H1 (cell line): ENCODE measurements at regions not wholly inside any gene's neighbourhood (a gene's known extent, or its start where the extent isn't known, plus 50 kb on each side); places are given as distances from the start of the nearest gene placed in this dataset.

Source experiments
- CTCF ChIA-PET: fragments of 300-600 bp; sonication (Branson Sonifier 250); formaldehyde crosslinking; loops from one replicate; lab custom pipeline; 2021; ENCODE audit not compliant: partially characterized antibody; lab: Charles Lee
- POLR2A ChIA-PET: fragments of 300-600 bp; sonication (Branson Sonifier 250); formaldehyde crosslinking; loops from one replicate; lab custom pipeline; 2021; ENCODE audit warnings: inconsistent platforms; ENCODE audit not compliant: partially characterized antibody; lab: Charles Lee
- DNase-seq, 2 experiments: peaks; one replicate each; pipeline versions ENCODE4 v3.0.0 to v3.0.0-alpha.2; 2010 to 2022; ENCODE audit warnings: low spot score in 2 of 2, low read depth in 1 of 2, mixed read lengths in 1 of 2
- FAIRE-seq: peaks from 2 replicates; lab custom pipeline; 2011; peaks lifted over from hg19 to GRCh38; lab: Jason Lieb, UNC
- H2AFZ ChIP-seq: 2 replicates; pipeline ENCODE4 v1.8.1; 2012; ENCODE audit warnings: low read length, inconsistent platforms
- H2AK5ac ChIP-seq: 2 replicates; pipeline ENCODE4 v1.6.1; 2013; ENCODE audit warnings: low read depth, low read length
- H2BK120ac ChIP-seq: replicated peaks from 2 replicates; pipeline ENCODE3; 2013; ENCODE audit warnings: low read depth, low read length, inconsistent platforms
- H2BK12ac ChIP-seq: 2 replicates; pipeline ENCODE4 v1.6.1; 2013; ENCODE audit warnings: low read depth, low read length
- H2BK15ac ChIP-seq: 2 replicates; pipeline ENCODE4 v1.6.1; 2013; ENCODE audit warnings: low read length
- H2BK20ac ChIP-seq: 2 replicates; pipeline ENCODE4 v1.6.1; 2013; ENCODE audit warnings: low read length
- H2BK5ac ChIP-seq: 2 replicates; pipeline ENCODE4 v1.6.1; 2013; ENCODE audit warnings: low read depth, low read length
- H3K14ac ChIP-seq: 2 replicates; pipeline ENCODE4 v1.6.1; 2013; ENCODE audit warnings: inconsistent platforms; ENCODE audit not compliant: insufficient read length
- H3K18ac ChIP-seq: 2 replicates; pipeline ENCODE4 v1.6.1; 2013; ENCODE audit warnings: low read length; ENCODE audit errors: extremely low read depth
- H3K23ac ChIP-seq: 2 replicates; pipeline ENCODE4 v1.6.1; 2013; ENCODE audit warnings: inconsistent platforms; ENCODE audit not compliant: insufficient read length
- H3K23me2 ChIP-seq: 2 replicates; pipeline ENCODE4 v1.6.1; 2013; ENCODE audit warnings: low read depth, low read length
- H3K27ac ChIP-seq: 2 replicates; pipeline ENCODE4 v1.6.1; 2011; ENCODE audit warnings: low read depth, low read length, inconsistent platforms
- H3K27me3 ChIP-seq, 4 experiments: replicated peaks in 1 of 4; 1 replicate in 1 of 4; 2 replicates in 3 of 4; pipeline versions ENCODE4 v1.6.1 to v1.8.1; 2011 to 2013; ENCODE audit warnings: low read length in 3 of 4, mild to moderate bottlenecking in 3 of 4, inconsistent platforms in 2 of 4, mixed read lengths in 2 of 4, moderate library complexity in 1 of 4; ENCODE audit not compliant: control insufficient read depth in 3 of 4, insufficient read depth in 3 of 4; ENCODE audit errors: extremely low read depth in 1 of 4
- H3K36me3 ChIP-seq, 4 experiments: 2 replicates each; pipeline versions ENCODE4 v1.6.1 to v1.8.1; 2011 to 2013; ENCODE audit warnings: mild to moderate bottlenecking in 4 of 4, low read length in 3 of 4, moderate library complexity in 2 of 4, control low read depth in 1 of 4, inconsistent platforms in 1 of 4; ENCODE audit not compliant: insufficient read depth in 4 of 4, control insufficient read depth in 2 of 4
- H3K4ac ChIP-seq: replicated peaks from 2 replicates; pipeline ENCODE3; 2013; ENCODE audit warnings: low read length, low read depth, mixed read lengths, inconsistent platforms; ENCODE audit not compliant: insufficient read length
- H3K4me1 ChIP-seq, 4 experiments: replicated peaks in 1 of 4; 1 replicate in 1 of 4; 2 replicates in 3 of 4; pipeline versions ENCODE4 v1.6.1 to v1.8.1; 2011 to 2013; ENCODE audit warnings: low read length in 3 of 4, inconsistent platforms in 2 of 4, mixed read lengths in 1 of 4; ENCODE audit not compliant: insufficient read depth in 4 of 4, control insufficient read depth in 3 of 4
- H3K4me2 ChIP-seq, 2 experiments: 2 replicates each; pipeline versions ENCODE4 v1.6.1 to v1.8.1; 2011 to 2013; ENCODE audit warnings: low read depth in 2 of 2, low read length in 2 of 2, control low read depth in 1 of 2, inconsistent platforms in 1 of 2, mild to moderate bottlenecking in 1 of 2; ENCODE audit not compliant: insufficient read depth in 1 of 2
- H3K4me3 ChIP-seq, 4 experiments: fragments of 200-600, 300-600 bp in 1 of 4; sonication (generic), shearing (Covaris generic), sonication (Bioruptor Twin) in 1 of 4; 2 replicates each; pipeline versions ENCODE4 v1.5.1 to v1.8.1; 2011 to 2016; ENCODE audit warnings: low read length in 4 of 4, low read depth in 3 of 4, control low read depth in 2 of 4, inconsistent platforms in 2 of 4, mild to moderate bottlenecking in 2 of 4, mixed read lengths in 1 of 4, moderate library complexity in 1 of 4; ENCODE audit not compliant: insufficient read depth in 2 of 4; ENCODE audit errors: extremely low read depth in 1 of 4
- H3K56ac ChIP-seq: replicated peaks from 2 replicates; pipeline ENCODE3; 2013; ENCODE audit warnings: low read depth, mild to moderate bottlenecking, mixed read lengths, low read length, inconsistent platforms; ENCODE audit not compliant: insufficient read length
- H3K79me1 ChIP-seq: 2 replicates; pipeline ENCODE4 v1.6.1; 2013; ENCODE audit warnings: low read depth, low read length, control low read depth
- H3K79me2 ChIP-seq, 2 experiments: 2 replicates each; pipeline versions ENCODE4 v1.6.1 to v1.8.1; 2012 to 2013; ENCODE audit warnings: low read length in 2 of 2, mild to moderate bottlenecking in 2 of 2, inconsistent platforms in 1 of 2; ENCODE audit not compliant: insufficient read depth in 2 of 2, control insufficient read depth in 1 of 2
- H3K9ac ChIP-seq, 4 experiments: replicated peaks in 1 of 4; 1 replicate in 1 of 4; 2 replicates in 3 of 4; pipeline versions ENCODE4 v1.6.1 to v1.8.1; 2011 to 2013; ENCODE audit warnings: low read depth in 3 of 4, low read length in 3 of 4, control low read depth in 2 of 4, mild to moderate bottlenecking in 2 of 4, moderate library complexity in 2 of 4, inconsistent platforms in 1 of 4; ENCODE audit errors: extremely low read depth in 1 of 4
- H3K9me3 ChIP-seq, 2 experiments: 2 replicates each; pipeline versions ENCODE4 v1.6.1 to v1.8.1; 2012 to 2013; ENCODE audit warnings: mild to moderate bottlenecking in 2 of 2, moderate library complexity in 2 of 2, control low read depth in 1 of 2, inconsistent platforms in 1 of 2, low read depth in 1 of 2, low read length in 1 of 2, mixed read lengths in 1 of 2; ENCODE audit not compliant: insufficient read depth in 2 of 2
- H4K20me1 ChIP-seq, 2 experiments: replicated peaks in 1 of 2; 2 replicates each; pipeline versions ENCODE3 to v1.8.1; 2011 to 2013; ENCODE audit warnings: inconsistent platforms in 2 of 2, low read length in 2 of 2, mild to moderate bottlenecking in 1 of 2; ENCODE audit not compliant: insufficient read depth in 2 of 2, control insufficient read depth in 1 of 2
- H4K5ac ChIP-seq: 2 replicates; pipeline ENCODE4 v1.6.1; 2013; ENCODE audit warnings: low read length, low read depth, mixed read lengths, inconsistent platforms; ENCODE audit not compliant: insufficient read length
- H4K8ac ChIP-seq: 2 replicates; pipeline ENCODE4 v1.8.0; 2013; ENCODE audit warnings: mild to moderate bottlenecking, moderate library complexity, low read length, inconsistent platforms; ENCODE audit not compliant: insufficient read depth; ENCODE audit errors: extremely low read depth
- H4K91ac ChIP-seq: replicated peaks from 2 replicates; pipeline ENCODE3; 2013; ENCODE audit warnings: low read length, mixed read lengths, inconsistent platforms; ENCODE audit not compliant: insufficient read length
- BRCA1 ChIP-seq: IDR thresholded peaks from 2 replicates; pipeline ENCODE4 v1.6.1; 2012; ENCODE audit warnings: low read depth, low read length, improper control_type of control experiment
- GABPA ChIP-seq: IDR thresholded peaks from 2 replicates; pipeline ENCODE4 v1.6.1; 2011; ENCODE audit warnings: mild to moderate bottlenecking, low read length, moderate library complexity, borderline replicate concordance; ENCODE audit not compliant: insufficient read depth
- GTF2F1 ChIP-seq: IDR thresholded peaks from 2 replicates; pipeline ENCODE4 v1.6.1; 2012; ENCODE audit warnings: low read depth, low read length, improper control_type of control experiment, borderline replicate concordance
- RBBP5 ChIP-seq: IDR thresholded peaks from 2 replicates; pipeline ENCODE4 v1.7.1; 2012; ENCODE audit warnings: low read depth, mild to moderate bottlenecking, inconsistent platforms, low read length, moderate library complexity, borderline replicate concordance
- RFX5 ChIP-seq: IDR thresholded peaks from 2 replicates; pipeline ENCODE4 v1.6.1; 2011; ENCODE audit warnings: low read depth, low read length, improper control_type of control experiment, borderline replicate concordance
- TAF7 ChIP-seq: optimal IDR thresholded peaks from 2 replicates; pipeline ENCODE3; 2011; ENCODE audit warnings: low read depth, mild to moderate bottlenecking, inconsistent platforms, low read length, moderate library complexity, borderline replicate concordance
- TEAD4 ChIP-seq: IDR thresholded peaks from 2 replicates; pipeline ENCODE4 v1.6.1; 2012; ENCODE audit warnings: low read depth, low read length, inconsistent platforms, mixed read lengths
- WGBS, 2 experiments: shearing (Covaris generic) in 1 of 2; methylation state at CpG; one replicate each; pipeline versions ENCODE4 v1.1.6 to v1.1.7; 2013 to 2015; ENCODE audit warnings: low lambda C conversion rate in 2 of 2, mixed read lengths in 2 of 2, inconsistent platforms in 1 of 2, low coverage in 1 of 2, missing lambda C conversion rate in 1 of 2; ENCODE audit not compliant: insufficient replicate concordance in 2 of 2, insufficient coverage in 1 of 2, insufficient read length in 1 of 2; ENCODE audit errors: extremely low coverage in 1 of 2, missing lambda C conversion rate in 1 of 2; 5-methylcytosine and 5-hydroxymethylcytosine counted together

GRCh38 chr18:73983496-73983895 is 164.1 kb downstream of the FBXO15 start:
- Histone ChIP-seq H3K9me3 (peaks cover 2% of the 10 kb centered on the region in 2 experiments; a peak in 1 of 4 replicates), H3K27ac (no peak overlapping the region), H2BK15ac (no peak overlapping the region), H2BK12ac (no peak overlapping the region), H4K20me1 (no peaks in the 10 kb centered on the region), H2BK120ac (no peak overlapping the region)
- TF ChIP-seq RBBP5: no peak
- no peak for TF ChIP-seq BRCA1
- TF ChIP-seq GTF2F1: no peak
- no peak for TF ChIP-seq RFX5
- TF ChIP-seq GABPA: no peak
- no peak for TF ChIP-seq TAF7
- no peak for TF ChIP-seq TEAD4
- TF ChIP-seq, all 59 proteins: peak for 0
- H3K9ac ChIP-seq: no peak overlapping the region
- no peak overlapping the region for H4K8ac ChIP-seq
- no peak overlapping the region for H4K91ac ChIP-seq
- no peaks in the 10 kb centered on the region for H3K79me1 ChIP-seq
- no peak overlapping the region for H3K4me3 ChIP-seq
- DNase-seq (no peak), FAIRE-seq (no peak)
- H3K27me3 ChIP-seq: no peaks in the 10 kb centered on the region
- H3K23me2 ChIP-seq: no peaks in the 10 kb centered on the region
- H3K18ac ChIP-seq: no peak overlapping the region
- H2AFZ ChIP-seq: no peak overlapping the region
- H3K4ac ChIP-seq: no peak overlapping the region
- CTCF ChIA-PET: interaction anchor here (0.7 kb wide), 1 partner anchor 1445 kb away, joined by 3 read pairs; no protein-coding TSS in a partner anchor
- H3K79me2 ChIP-seq: no peaks in the 10 kb centered on the region
- no peak overlapping the region for H2BK20ac ChIP-seq
- no peak overlapping the region for H3K4me2 ChIP-seq
- no peak overlapping the region for H3K14ac ChIP-seq
- peaks cover 0 to 4% (median 3%) of the 10 kb centered on the region in 4 experiments; a peak in 3 of 7 replicates for H3K4me1 ChIP-seq
- WGBS, 2 experiments: 95% methylated on average over 5 of the region's 5 CpGs; no CpG with 5 or more reads in 1 of the 2 experiments
- no peak overlapping the region for H3K56ac ChIP-seq
- H3K36me3 ChIP-seq: no peaks in the 10 kb centered on the region
- H3K23ac ChIP-seq: no peak overlapping the region
- H2BK5ac ChIP-seq: no peak overlapping the region
- no peak overlapping the region for H4K5ac ChIP-seq
- no peak overlapping the region for H2AK5ac ChIP-seq
- POLR2A ChIA-PET: no interaction called here
